ENCODE measurements at regions not wholly inside any gene's neighbourhood (a gene's known extent, or its start where the extent isn't known, plus 50 kb on each side); places are given as distances from the start of the nearest gene placed in this dataset.

- peaks cover 0 to 10% (median 0%) of the 10 kb centered on the region in 4 donors for H3K4me1 ChIP-seq
- intact Hi-C loops (cut with DNase I) = no loop called here
- no peaks in the 10 kb centered on the region for H3K27me3 ChIP-seq
- H3K9me3 ChIP-seq = no peaks in the 10 kb centered on the region
- no peak for TF ChIP-seq CTCF (IDR thresholded peaks at IDR 0.05)
- no peak for TF ChIP-seq POLR2A (IDR thresholded peaks at IDR 0.05)
- 86% methylated on average over 7 of the region's 7 CpGs for WGBS (ENCODE audit: insufficient coverage, low coverage, low lambda C conversion rate, missing lambda C conversion rate)
- no peak overlapping the region for H3K4me3 ChIP-seq
- ATAC-seq (no peak), DNase-seq (no peak)
- H3K27ac ChIP-seq = no peak overlapping the region
- H3K36me3 ChIP-seq = no peaks in the 10 kb centered on the region
Observed at GRCh38 chr10:129388435-129388834, 78.6 kb upstream of the MGMT start.

- ATAC-seq (peak in 2 of 4 donors; percentile 24 to 26), DNase-seq (no peak)
- H3K4me3 ChIP-seq = no peak overlapping the region
- no peaks in the 10 kb centered on the region for H3K9me3 ChIP-seq
- intact Hi-C loops (cut with DNase I) = no loop called here
- H3K27ac ChIP-seq = no peak overlapping the region
- H3K27me3 ChIP-seq = no peaks in the 10 kb centered on the region
- WGBS (ENCODE audit: insufficient coverage, low coverage, low lambda C conversion rate, missing lambda C conversion rate) = 55% methylated on average over 6 of the region's 6 CpGs
- peaks cover 0 to 10% (median 0%) of the 10 kb centered on the region in 4 donors for H3K4me1 ChIP-seq
- no peaks in the 10 kb centered on the region for H3K36me3 ChIP-seq
- TF ChIP-seq CTCF (IDR thresholded peaks at IDR 0.05) = no peak
- no peak for TF ChIP-seq POLR2A (IDR thresholded peaks at IDR 0.05)
Observed at GRCh38 chr10:129389194-129389593, 77.8 kb upstream of the MGMT start.

GRCh38 chr10:129390147-129390546 lies 76.9 kb upstream of the MGMT start:
- DNase-seq = no peak
- intact Hi-C loops (cut with DNase I) = no loop called here
- no peaks in the 10 kb centered on the region for H3K27me3 ChIP-seq
- no peaks in the 10 kb centered on the region for H3K9me3 ChIP-seq
- 93% methylated on average over 1 of the region's 1 CpG for WGBS (ENCODE audit: insufficient coverage, low coverage, low lambda C conversion rate, missing lambda C conversion rate)
- TF ChIP-seq POLR2A (IDR thresholded peaks at IDR 0.05) (no peak), CTCF (IDR thresholded peaks at IDR 0.05) (no peak)
- no peaks in the 10 kb centered on the region for H3K36me3 ChIP-seq
- no peak overlapping the region for H3K4me3 ChIP-seq
- peaks cover 0 to 10% (median 0%) of the 10 kb centered on the region in 4 donors for H3K4me1 ChIP-seq
- ATAC-seq = no peak
- H3K27ac ChIP-seq = no peak overlapping the region

- ATAC-seq = no peak
- H3K4me1 ChIP-seq = peaks cover 0 to 10% (median 0%) of the 10 kb centered on the region in 4 donors
- H3K36me3 ChIP-seq = no peaks in the 10 kb centered on the region
- WGBS (ENCODE audit: insufficient coverage, low coverage, low lambda C conversion rate, missing lambda C conversion rate) = 92% methylated on average over 6 of the region's 8 CpGs
- no peaks in the 10 kb centered on the region for H3K9me3 ChIP-seq
- H3K4me3 ChIP-seq = no peak overlapping the region
- TF ChIP-seq POLR2A (IDR thresholded peaks at IDR 0.05) (no peak), CTCF (IDR thresholded peaks at IDR 0.05) (no peak)
- intact Hi-C loops (cut with DNase I) = no loop called here
- DNase-seq = no peak
- no peaks in the 10 kb centered on the region for H3K27me3 ChIP-seq
- H3K27ac ChIP-seq = no peak overlapping the region
Observed at GRCh38 chr10:129390726-129391125, 76.3 kb upstream of the MGMT start.

GRCh38 chr10:129391464-129391863 lies 75.6 kb upstream of the MGMT start:
- 90% methylated on average over 4 of the region's 8 CpGs for WGBS (ENCODE audit: insufficient coverage, low coverage, low lambda C conversion rate, missing lambda C conversion rate)
- DNase-seq = no peak
- TF ChIP-seq CTCF (IDR thresholded peaks at IDR 0.05) (no peak), POLR2A (IDR thresholded peaks at IDR 0.05) (no peak)

More at GRCh38 chr10:129391464-129391863, 75.6 kb upstream of the MGMT start:
- no peak for ATAC-seq
- Histone ChIP-seq H3K4me3 (no peak overlapping the region), H3K27me3 (no peaks in the 10 kb centered on the region), H3K36me3 (no peaks in the 10 kb centered on the region), H3K27ac (no peak overlapping the region), H3K9me3 (no peaks in the 10 kb centered on the region), H3K4me1 (peaks cover 0 to 10% (median 0%) of the 10 kb centered on the region in 4 donors)
- intact Hi-C loops (cut with DNase I) = no loop called here
